ENCODE measurements at regions not wholly inside any gene's neighbourhood (a gene's known extent, or its start where the extent isn't known, plus 50 kb on each side); places are given as distances from the start of the nearest gene placed in this dataset.

GRCh38 chr6:120556491-120556890 lies 777.8 kb downstream of the TBC1D32 start:
- no peak for TF ChIP-seq EZH2 (IDR thresholded peaks at IDR 0.05; ENCODE audit: borderline replicate concordance, low read depth, low read length, poor library complexity, severe bottlenecking)
- TF ChIP-seq CTCF (conservative IDR thresholded peaks at IDR 0.05; ENCODE audit: low read depth, low read length) = no peak
